SK-N-SH treated with all-trans-retinoic acid at 6 μM for 48 hours (cell line): ENCODE measurements at regions not wholly inside any gene's neighbourhood (a gene's known extent, or its start where the extent isn't known, plus 50 kb on each side); places are given as distances from the start of the nearest gene placed in this dataset.

Experiments
- ATAC-seq: fragments of 200-7000 bp; cut with Tn5 transposase; 3 replicates; pipeline ENCODE4 v1.9.1; 2020; ENCODE audit warnings: mild to moderate bottlenecking, moderate library complexity
- ARNTL ChIP-seq: fragments of 450-650 bp; formaldehyde crosslinking; IDR thresholded peaks from 2 replicates; pipeline ENCODE4 v1.5.0; 2020; ENCODE audit warnings: low read depth, mild to moderate bottlenecking, moderate library complexity, borderline replicate concordance
- BACH2 ChIP-seq: fragments of 250-450 bp; sonication (Bioruptor Pico); IDR thresholded peaks from 2 replicates; pipeline ENCODE4 v1.9.0; 2021; ENCODE audit warnings: mild to moderate bottlenecking, borderline replicate concordance
- CSDC2 ChIP-seq: fragments of 250-450 bp; sonication (Bioruptor Pico); IDR thresholded peaks from 2 replicates; pipeline ENCODE4 v1.5.0; 2020; ENCODE audit warnings: mild to moderate bottlenecking, moderate library complexity
- CSRNP3 ChIP-seq: fragments of 250-450 bp; sonication (Bioruptor Pico); IDR thresholded peaks from 2 replicates; pipeline ENCODE4 v1.5.1; 2021; ENCODE audit warnings: mild to moderate bottlenecking, moderate library complexity
- ESRRG ChIP-seq: fragments of 250-450 bp; sonication (Bioruptor Pico); IDR thresholded peaks from 2 replicates; pipeline ENCODE4 v1.6.1; 2021; ENCODE audit warnings: mild to moderate bottlenecking
- GLIS3 ChIP-seq: fragments of 250-450 bp; sonication (Bioruptor Pico); IDR thresholded peaks from 2 replicates; pipeline ENCODE4 v1.5.0; 2020; ENCODE audit warnings: mild to moderate bottlenecking, moderate library complexity
- ISL1 ChIP-seq: fragments of 250-450 bp; sonication (Bioruptor Pico); IDR thresholded peaks from 2 replicates; pipeline ENCODE4 v2.1.2; 2022; ENCODE audit warnings: mild to moderate bottlenecking, moderate library complexity
- OSR1 ChIP-seq: fragments of 250-450 bp; sonication (Bioruptor Pico); IDR thresholded peaks from 2 replicates; pipeline ENCODE4 v1.8.0; 2022; ENCODE audit warnings: moderate library complexity, mild to moderate bottlenecking, inconsistent platforms
- PATZ1 ChIP-seq: fragments of 250-450 bp; sonication (Bioruptor Pico); IDR thresholded peaks from 2 replicates; pipeline ENCODE4 v1.8.0; 2020; ENCODE audit warnings: mild to moderate bottlenecking, moderate library complexity, borderline replicate concordance
- PPARA ChIP-seq: fragments of 250-450 bp; sonication (Bioruptor Pico); IDR thresholded peaks from 2 replicates; pipeline ENCODE4 v1.5.0; 2020; ENCODE audit warnings: mild to moderate bottlenecking, borderline replicate concordance
- RARB ChIP-seq: fragments of 250-450 bp; sonication (Bioruptor Pico); IDR thresholded peaks from 2 replicates; pipeline ENCODE4 v1.8.0; 2021; ENCODE audit warnings: mild to moderate bottlenecking, moderate library complexity
- SNAI2 ChIP-seq: fragments of 250-450 bp; sonication (Bioruptor Pico); IDR thresholded peaks from 2 replicates; pipeline ENCODE4 v1.5.0; 2020; ENCODE audit warnings: mild to moderate bottlenecking, moderate library complexity
- TCF4 ChIP-seq: fragments of 250-450 bp; sonication (Bioruptor Pico); IDR thresholded peaks from 2 replicates; pipeline ENCODE4 v1.8.0; 2021; ENCODE audit warnings: mild to moderate bottlenecking, moderate library complexity, borderline replicate concordance
- TOX ChIP-seq: fragments of 250-450 bp; sonication (Bioruptor Pico); IDR thresholded peaks from 2 replicates; pipeline ENCODE4 v1.8.0; 2021; ENCODE audit warnings: mild to moderate bottlenecking, moderate library complexity, borderline replicate concordance
- TSHZ2 ChIP-seq: fragments of 250-450 bp; sonication (Bioruptor Pico); IDR thresholded peaks from 2 replicates; pipeline ENCODE4 v1.5.0; 2020; ENCODE audit warnings: mild to moderate bottlenecking, moderate library complexity
- ZC3H10 ChIP-seq: fragments of 250-450 bp; sonication (Bioruptor Pico); IDR thresholded peaks from 2 replicates; pipeline ENCODE4 v1.5.1; 2021; ENCODE audit warnings: mild to moderate bottlenecking, moderate library complexity
- ZFP3 ChIP-seq: fragments of 250-450 bp; sonication (Bioruptor Pico); IDR thresholded peaks from 2 replicates; pipeline ENCODE4 v1.5.0; 2020; ENCODE audit warnings: mild to moderate bottlenecking, moderate library complexity
- ZFP30 ChIP-seq: fragments of 450-650 bp; formaldehyde crosslinking; IDR thresholded peaks from 2 replicates; pipeline ENCODE4 v1.5.0; 2022; ENCODE audit warnings: mild to moderate bottlenecking, moderate library complexity
- ZNF565 ChIP-seq: fragments of 450-650 bp; formaldehyde crosslinking; conservative IDR thresholded peaks from 2 replicates; pipeline ENCODE4 v1.5.0; 2020; ENCODE audit warnings: low read depth, mild to moderate bottlenecking, moderate library complexity
- ZNF70 ChIP-seq: fragments of 450-650 bp; formaldehyde crosslinking; IDR thresholded peaks from 2 replicates; pipeline ENCODE4 v1.5.0; 2020; ENCODE audit warnings: mild to moderate bottlenecking, moderate library complexity
- ZNF8 ChIP-seq: fragments of 450-650 bp; formaldehyde crosslinking; IDR thresholded peaks from 2 replicates; pipeline ENCODE4 v1.5.0; 2020; ENCODE audit warnings: mild to moderate bottlenecking, moderate library complexity
- TF ChIP-seq, protein P1 (sequence below): fragments of 250-450 bp; sonication (Bioruptor Pico); IDR thresholded peaks from 2 replicates; pipeline ENCODE4 v1.8.0; 2021; ENCODE audit warnings: low read depth, mild to moderate bottlenecking, moderate library complexity, borderline replicate concordance
- TF ChIP-seq, protein P2 (sequence below): fragments of 250-450 bp; sonication (Bioruptor Pico); IDR thresholded peaks from 2 replicates; pipeline ENCODE4 v1.5.1; 2020; ENCODE audit warnings: low read depth, mild to moderate bottlenecking, moderate library complexity

DNA sequence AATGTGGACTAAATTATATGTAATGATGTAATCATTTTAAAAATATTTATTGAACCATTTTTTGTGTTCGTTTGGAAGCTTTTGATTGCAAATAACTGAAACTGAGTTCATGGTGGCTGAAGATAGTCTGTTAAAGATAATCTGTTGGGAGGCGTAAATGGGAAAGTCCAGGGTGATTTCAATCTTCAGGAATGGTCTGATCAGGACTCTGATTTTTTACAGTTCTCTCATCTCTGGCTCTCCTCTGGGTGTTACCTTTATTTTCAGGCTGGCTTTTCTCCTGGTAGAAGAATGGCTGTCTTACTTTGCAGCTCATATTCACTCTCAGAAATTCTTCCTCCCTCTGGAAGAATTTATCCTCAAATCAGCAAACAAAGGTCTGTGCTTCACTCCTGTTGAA lies 199.0 kb upstream of the LEF1 start (continued):
- TF ChIP-seq PATZ1 (CRISPR knock-in tag) (no peak), SNAI2 (CRISPR knock-in tag) (no peak), TOX (CRISPR knock-in tag) (no peak), BACH2 (CRISPR knock-in tag) (no peak), CSRNP3 (CRISPR knock-in tag) (no peak), ZFP30 (CRISPR knock-in tag) (no peak), ZNF565 (no peak), ARNTL (CRISPR knock-in tag) (no peak), ZNF8 (no peak), RARB (CRISPR knock-in tag) (no peak), PPARA (CRISPR knock-in tag) (no peak), ESRRG (CRISPR knock-in tag) (no peak), GLIS3 (CRISPR knock-in tag) (no peak), OSR1 (CRISPR knock-in tag) (no peak), ZC3H10 (CRISPR knock-in tag) (no peak)

GRCh38 chr4:108366716-108367115 lies 198.0 kb upstream of the LEF1 start:
- ATAC-seq, result no peak
- TF ChIP-seq ISL1 (CRISPR knock-in tag) (no peak), BACH2 (CRISPR knock-in tag) (no peak), ARNTL (CRISPR knock-in tag) (no peak), CSRNP3 (CRISPR knock-in tag) (no peak), TSHZ2 (no peak), ESRRG (CRISPR knock-in tag) (no peak), ZFP30 (CRISPR knock-in tag) (no peak), OSR1 (CRISPR knock-in tag) (no peak), TCF4 (CRISPR knock-in tag) (no peak)
- TF ChIP-seq, protein P1, sequence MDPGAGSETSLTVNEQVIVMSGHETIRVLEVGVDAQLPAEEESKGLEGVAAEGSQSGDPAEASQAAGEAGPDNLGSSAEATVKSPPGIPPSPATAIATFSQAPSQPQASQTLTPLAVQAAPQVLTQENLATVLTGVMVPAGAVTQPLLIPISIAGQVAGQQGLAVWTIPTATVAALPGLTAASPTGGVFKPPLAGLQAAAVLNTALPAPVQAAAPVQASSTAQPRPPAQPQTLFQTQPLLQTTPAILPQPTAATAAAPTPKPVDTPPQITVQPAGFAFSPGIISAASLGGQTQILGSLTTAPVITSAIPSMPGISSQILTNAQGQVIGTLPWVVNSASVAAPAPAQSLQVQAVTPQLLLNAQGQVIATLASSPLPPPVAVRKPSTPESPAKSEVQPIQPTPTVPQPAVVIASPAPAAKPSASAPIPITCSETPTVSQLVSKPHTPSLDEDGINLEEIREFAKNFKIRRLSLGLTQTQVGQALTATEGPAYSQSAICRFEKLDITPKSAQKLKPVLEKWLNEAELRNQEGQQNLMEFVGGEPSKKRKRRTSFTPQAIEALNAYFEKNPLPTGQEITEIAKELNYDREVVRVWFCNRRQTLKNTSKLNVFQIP (CRISPR knock-in tag), result no peak
- TF ChIP-seq, protein P2, sequence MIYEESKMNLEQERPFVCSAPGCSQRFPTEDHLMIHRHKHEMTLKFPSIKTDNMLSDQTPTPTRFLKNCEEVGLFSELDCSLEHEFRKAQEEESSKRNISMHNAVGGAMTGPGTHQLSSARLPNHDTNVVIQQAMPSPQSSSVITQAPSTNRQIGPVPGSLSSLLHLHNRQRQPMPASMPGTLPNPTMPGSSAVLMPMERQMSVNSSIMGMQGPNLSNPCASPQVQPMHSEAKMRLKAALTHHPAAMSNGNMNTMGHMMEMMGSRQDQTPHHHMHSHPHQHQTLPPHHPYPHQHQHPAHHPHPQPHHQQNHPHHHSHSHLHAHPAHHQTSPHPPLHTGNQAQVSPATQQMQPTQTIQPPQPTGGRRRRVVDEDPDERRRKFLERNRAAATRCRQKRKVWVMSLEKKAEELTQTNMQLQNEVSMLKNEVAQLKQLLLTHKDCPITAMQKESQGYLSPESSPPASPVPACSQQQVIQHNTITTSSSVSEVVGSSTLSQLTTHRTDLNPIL, result no peak

DNA sequence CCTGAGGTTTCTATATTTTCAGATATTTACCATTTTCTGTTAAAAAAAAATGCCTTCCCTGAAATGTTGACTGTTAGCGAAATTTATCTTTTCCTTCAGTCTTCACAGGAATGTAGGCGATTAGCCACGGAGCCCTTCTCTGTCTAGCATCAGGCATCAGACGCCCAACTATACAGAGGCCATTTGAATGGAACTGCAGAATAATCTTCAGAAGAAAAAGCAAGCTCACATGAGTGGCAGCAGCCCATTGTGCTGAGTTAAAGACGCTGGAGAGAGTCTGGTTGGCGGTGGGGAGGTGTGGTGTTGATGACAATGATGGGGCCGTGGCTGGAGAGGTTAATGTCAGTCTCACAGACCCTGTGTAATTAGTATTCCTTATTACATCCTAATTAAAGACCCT lies 196.8 kb upstream of the LEF1 start:
- ATAC-seq, result no peak
- TF ChIP-seq CSRNP3 (CRISPR knock-in tag), result no peak
- no peak for TF ChIP-seq ISL1 (CRISPR knock-in tag)
- TF ChIP-seq, protein P1 (CRISPR knock-in tag), result no peak
- TF ChIP-seq PPARA (CRISPR knock-in tag), result no peak
- no peak for TF ChIP-seq OSR1 (CRISPR knock-in tag)
- TF ChIP-seq RARB (CRISPR knock-in tag), result no peak
- TF ChIP-seq ZFP30 (CRISPR knock-in tag), result no peak
- TF ChIP-seq BACH2 (CRISPR knock-in tag), result no peak
- no peak for TF ChIP-seq TCF4 (CRISPR knock-in tag)
- TF ChIP-seq ZFP3 (CRISPR knock-in tag), result no peak
- TF ChIP-seq CSDC2, result no peak
- TF ChIP-seq ZNF70 (CRISPR knock-in tag), result no peak
- TF ChIP-seq ZC3H10 (CRISPR knock-in tag), result no peak
